ENCODE measurements at regions not wholly inside any gene's neighbourhood (a gene's known extent, or its start where the extent isn't known, plus 50 kb on each side); places are given as distances from the start of the nearest gene placed in this dataset.

DNA sequence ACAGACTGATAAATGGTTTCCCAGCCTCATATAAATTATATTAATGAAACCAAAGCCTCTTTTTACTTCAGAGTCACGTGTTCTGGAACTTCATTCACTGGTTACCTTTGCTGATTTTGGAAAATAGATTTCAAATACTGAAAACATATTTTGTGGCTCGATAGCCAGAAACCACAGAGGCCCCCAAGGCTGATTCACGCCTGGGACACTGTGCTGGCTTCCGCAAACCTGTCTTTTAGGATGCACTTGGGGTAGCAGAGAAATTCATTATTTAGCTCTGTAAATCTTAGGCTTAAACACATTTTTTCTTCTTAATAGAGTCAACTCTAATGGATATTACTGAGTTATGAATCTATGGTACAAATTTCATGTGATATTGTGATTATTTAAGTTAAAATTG, 90.7 kb upstream of the TMEM18 start:
- Histone ChIP-seq H3K36me3 (no peaks in the 10 kb centered on the region), H3K4me1 (no peaks in the 10 kb centered on the region), H3K9me3 (no peaks in the 10 kb centered on the region), H3K4me3 (ENCODE audit: low read depth, low read length) (no peak overlapping the region), H3K27me3 (no peaks in the 10 kb centered on the region)
- DNase-seq: no peak
- TF ChIP-seq, protein P1, sequence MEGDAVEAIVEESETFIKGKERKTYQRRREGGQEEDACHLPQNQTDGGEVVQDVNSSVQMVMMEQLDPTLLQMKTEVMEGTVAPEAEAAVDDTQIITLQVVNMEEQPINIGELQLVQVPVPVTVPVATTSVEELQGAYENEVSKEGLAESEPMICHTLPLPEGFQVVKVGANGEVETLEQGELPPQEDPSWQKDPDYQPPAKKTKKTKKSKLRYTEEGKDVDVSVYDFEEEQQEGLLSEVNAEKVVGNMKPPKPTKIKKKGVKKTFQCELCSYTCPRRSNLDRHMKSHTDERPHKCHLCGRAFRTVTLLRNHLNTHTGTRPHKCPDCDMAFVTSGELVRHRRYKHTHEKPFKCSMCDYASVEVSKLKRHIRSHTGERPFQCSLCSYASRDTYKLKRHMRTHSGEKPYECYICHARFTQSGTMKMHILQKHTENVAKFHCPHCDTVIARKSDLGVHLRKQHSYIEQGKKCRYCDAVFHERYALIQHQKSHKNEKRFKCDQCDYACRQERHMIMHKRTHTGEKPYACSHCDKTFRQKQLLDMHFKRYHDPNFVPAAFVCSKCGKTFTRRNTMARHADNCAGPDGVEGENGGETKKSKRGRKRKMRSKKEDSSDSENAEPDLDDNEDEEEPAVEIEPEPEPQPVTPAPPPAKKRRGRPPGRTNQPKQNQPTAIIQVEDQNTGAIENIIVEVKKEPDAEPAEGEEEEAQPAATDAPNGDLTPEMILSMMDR (IDR thresholded peaks at IDR 0.05; ENCODE audit: low read depth, low read length): no peak

DNA sequence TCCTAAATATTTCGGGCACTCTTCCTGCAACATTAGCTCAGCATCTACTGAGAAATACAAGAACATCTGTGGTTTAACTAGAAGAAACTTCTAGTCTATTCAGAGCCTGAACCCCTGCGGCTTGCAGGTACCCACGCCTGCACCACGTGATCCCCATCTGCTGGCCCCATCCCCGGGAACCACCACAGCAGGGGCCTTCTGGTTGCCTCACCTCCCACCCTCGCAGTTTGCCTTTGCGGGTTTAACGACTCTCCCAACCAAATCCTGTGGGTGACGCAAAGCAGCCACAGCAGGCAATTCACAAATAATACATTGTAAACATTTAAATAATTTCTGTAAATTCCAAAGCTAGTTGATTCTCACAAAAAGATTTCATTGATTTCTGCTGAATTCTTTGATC, 90.2 kb upstream of the TMEM18 start:
- TF ChIP-seq, protein P1 (IDR thresholded peaks at IDR 0.05; ENCODE audit: low read depth, low read length): no peak
- no peaks in the 10 kb centered on the region for H3K9me3 ChIP-seq
- H3K36me3 ChIP-seq: no peaks in the 10 kb centered on the region
- H3K27me3 ChIP-seq: no peaks in the 10 kb centered on the region
- H3K4me1 ChIP-seq: no peaks in the 10 kb centered on the region
- DNase-seq: no peak
- no peak overlapping the region for H3K4me3 ChIP-seq (ENCODE audit: low read depth, low read length)

DNA sequence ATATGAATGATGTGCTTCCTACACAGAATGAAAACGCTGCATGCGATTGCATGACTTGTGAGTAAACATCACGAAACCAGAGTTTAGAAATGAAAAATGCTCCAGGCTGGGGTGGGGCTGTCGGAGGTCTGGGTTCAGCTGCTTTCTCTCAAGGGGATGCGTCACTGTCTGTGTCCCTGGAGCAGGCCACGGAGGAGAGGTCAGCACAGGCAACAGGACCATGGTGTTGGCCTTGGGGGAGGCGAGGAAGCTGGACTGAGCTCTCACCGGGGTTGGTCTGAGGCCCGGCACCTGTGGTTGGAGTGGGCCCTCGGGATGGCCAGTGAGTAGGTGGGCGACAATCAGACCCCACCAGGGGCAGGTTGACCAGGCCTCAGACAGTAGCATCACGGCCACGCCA, 89.0 kb upstream of the TMEM18 start:
- no peak for DNase-seq
- Histone ChIP-seq H3K4me3 (ENCODE audit: low read depth, low read length) (no peak overlapping the region), H3K4me1 (no peaks in the 10 kb centered on the region), H3K36me3 (no peaks in the 10 kb centered on the region), H3K27me3 (no peaks in the 10 kb centered on the region), H3K9me3 (no peaks in the 10 kb centered on the region)
- TF ChIP-seq, protein P1 (IDR thresholded peaks at IDR 0.05; ENCODE audit: low read depth, low read length): no peak

DNA sequence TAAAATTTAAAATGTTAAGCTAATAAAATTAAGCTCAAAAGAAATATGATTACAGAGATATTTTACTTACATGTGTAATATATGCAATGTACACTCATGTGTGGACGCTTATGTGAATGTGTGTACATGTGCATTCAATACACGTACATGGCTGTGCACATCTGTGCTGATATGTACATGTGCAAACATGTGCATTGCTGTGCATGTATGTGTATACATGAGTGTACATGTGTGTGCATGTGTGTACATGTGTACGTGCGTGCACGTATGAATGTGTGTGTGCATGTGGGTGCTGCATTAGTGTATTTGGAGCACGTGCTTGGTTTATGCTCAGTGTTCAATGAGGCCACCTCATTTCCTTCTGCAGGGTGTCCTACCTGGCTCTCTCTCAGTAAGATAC, 88.2 kb upstream of the TMEM18 start:
- H3K36me3 ChIP-seq: no peaks in the 10 kb centered on the region
- TF ChIP-seq, protein P1 (IDR thresholded peaks at IDR 0.05; ENCODE audit: low read depth, low read length): no peak
- H3K27me3 ChIP-seq: no peaks in the 10 kb centered on the region
- no peak for DNase-seq
- H3K4me1 ChIP-seq: no peaks in the 10 kb centered on the region
- no peak overlapping the region for H3K4me3 ChIP-seq (ENCODE audit: low read depth, low read length)
- no peaks in the 10 kb centered on the region for H3K9me3 ChIP-seq

DNA sequence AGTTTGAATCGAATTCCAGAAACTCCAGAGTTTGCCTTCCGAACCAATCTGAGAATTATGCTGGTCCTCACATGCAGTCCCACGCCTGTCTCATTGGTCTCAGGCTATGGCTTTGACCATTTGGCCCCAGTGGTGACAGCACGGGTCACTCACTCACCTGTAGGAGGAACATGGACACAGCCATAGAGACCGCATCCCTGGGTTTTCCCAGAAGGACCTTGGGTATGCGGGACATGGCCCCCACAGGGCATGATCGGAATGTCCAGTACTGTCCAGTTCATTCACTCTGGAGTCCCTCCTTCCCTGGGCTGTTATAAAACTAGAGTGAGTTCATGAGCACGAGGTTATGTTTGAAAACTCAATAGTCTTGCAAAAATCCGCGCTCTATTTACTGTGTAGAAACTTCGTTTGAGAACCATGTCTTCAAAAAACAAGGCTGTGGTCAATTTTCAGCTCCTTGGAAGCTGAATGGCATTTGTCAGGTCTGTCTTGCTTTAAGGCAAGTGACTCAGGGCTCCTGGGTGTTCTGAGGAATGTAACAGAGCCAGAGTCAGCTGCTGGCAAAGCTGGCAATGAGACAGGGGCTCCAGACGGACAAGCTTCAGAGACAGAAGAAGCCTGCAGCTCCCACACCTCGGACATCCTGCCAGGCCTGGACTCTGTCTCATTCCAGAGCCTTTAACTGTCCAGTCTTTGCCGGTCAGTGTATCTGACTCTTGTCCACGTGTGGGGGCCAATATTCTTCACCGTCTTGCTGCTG, 86.7 kb upstream of the TMEM18 start:
- Histone ChIP-seq H3K4me3 (ENCODE audit: low read depth, low read length) (no peak overlapping the region), H3K36me3 (no peaks in the 10 kb centered on the region), H3K4me1 (no peaks in the 10 kb centered on the region), H3K27me3 (no peaks in the 10 kb centered on the region), H3K9me3 (no peaks in the 10 kb centered on the region)
- TF ChIP-seq, protein P1 (IDR thresholded peaks at IDR 0.05; ENCODE audit: low read depth, low read length): no peak
- no peak for DNase-seq

DNA sequence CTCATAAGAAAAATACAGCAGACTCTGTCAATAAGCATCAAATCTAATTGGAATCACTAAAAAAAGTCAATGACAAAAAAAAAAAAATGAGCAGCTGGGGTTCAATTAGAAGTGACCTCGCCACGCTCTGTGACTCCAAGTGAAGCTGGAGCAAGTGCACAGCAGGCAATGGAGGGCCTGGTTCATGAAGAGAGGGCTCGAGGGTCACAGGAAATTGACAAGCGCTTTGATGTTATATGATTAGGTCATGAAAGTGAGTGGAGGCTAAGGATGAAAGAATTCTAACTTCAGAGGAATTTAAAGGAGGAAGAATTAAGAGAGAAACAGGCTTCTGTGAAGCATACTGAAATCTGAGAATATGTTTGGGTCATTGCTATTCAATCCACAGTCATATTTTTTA, 85.4 kb upstream of the TMEM18 start:
- no peaks in the 10 kb centered on the region for H3K36me3 ChIP-seq
- DNase-seq: no peak
- H3K9me3 ChIP-seq: no peaks in the 10 kb centered on the region
- TF ChIP-seq, protein P1 (IDR thresholded peaks at IDR 0.05; ENCODE audit: low read depth, low read length): no peak
- no peak overlapping the region for H3K4me3 ChIP-seq (ENCODE audit: low read depth, low read length)
- no peaks in the 10 kb centered on the region for H3K4me1 ChIP-seq
- H3K27me3 ChIP-seq: no peaks in the 10 kb centered on the region

Data from BE2C (cell line).